K562 (cell line): ENCODE measurements at regions not wholly inside any gene's neighbourhood (a gene's known extent, or its start where the extent isn't known, plus 50 kb on each side); places are given as distances from the start of the nearest gene placed in this dataset.

Experiments
- CREBBP ChIP-seq: IDR thresholded peaks from one replicate; pipeline ENCODE4 v1.6.1; 2012; ENCODE audit warnings: low read depth, mild to moderate bottlenecking, control low read depth, inconsistent platforms, low read length
- FOSL1 ChIP-seq: fragments of 200-800 bp; sonication (Bioruptor generic); conservative IDR thresholded peaks from 2 replicates; pipeline ENCODE4 v1.6.1; 2016; ENCODE audit warnings: missing genetic modification characterization, missing compliant biosample characterization
- JUN ChIP-seq, 2 experiments: sonication (generic) in 1 of 2; formaldehyde crosslinking in 1 of 2; IDR thresholded peaks; 2 replicates each; pipeline versions ENCODE4 v1.6.1 to v1.8.0; 2012 to 2022; ENCODE audit warnings: borderline replicate concordance in 2 of 2, mild to moderate bottlenecking in 2 of 2, improper control_type of control experiment in 1 of 2, low read depth in 1 of 2, low read length in 1 of 2, missing genetic modification reagents in 1 of 2
- MLLT1 ChIP-seq, 2 experiments: fragments of 450-650 bp; IDR thresholded peaks; 2 replicates each; pipeline ENCODE4 v1.6.1; 2016
- NELFE ChIP-seq: IDR thresholded peaks from 2 replicates; pipeline ENCODE4 v1.6.1; 2011; ENCODE audit warnings: mild to moderate bottlenecking; ENCODE audit not compliant: insufficient read depth, insufficient read length
- NRF1 ChIP-seq, 2 experiments: fragments of 450-650 bp; IDR thresholded peaks in 1 of 2; conservative IDR thresholded peaks in 1 of 2; 2 replicates each; pipeline ENCODE4 v1.6.1; 2014; ENCODE audit warnings: mild to moderate bottlenecking in 2 of 2
- PHF20 ChIP-seq: fragments of 450-650 bp; IDR thresholded peaks from 2 replicates; pipeline ENCODE4 v1.6.1; 2018; ENCODE audit not compliant: partially characterized antibody
- POLR2G ChIP-seq: fragments of 200-400 bp; formaldehyde crosslinking; IDR thresholded peaks from 2 replicates; pipeline ENCODE4 v1.6.1; 2017; ENCODE audit warnings: low read depth, mild to moderate bottlenecking, antibody characterized with exemption, low read length, moderate library complexity
- SMARCA4 ChIP-seq: fragments of 450-650 bp; IDR thresholded peaks from 2 replicates; pipeline ENCODE4 v1.6.1; 2016
- SRSF3 ChIP-seq: fragments of 200-400 bp; formaldehyde crosslinking; IDR thresholded peaks from 2 replicates; pipeline ENCODE4 v1.6.1; 2016; ENCODE audit warnings: mild to moderate bottlenecking, low read length, moderate library complexity; ENCODE audit not compliant: insufficient read depth
- SRSF9 ChIP-seq: fragments of 200-400 bp; formaldehyde crosslinking; IDR thresholded peaks from 2 replicates; pipeline ENCODE4 v1.6.1; 2017; ENCODE audit warnings: low read depth, low read length, borderline replicate concordance
- USF1 ChIP-seq: sonication (generic); formaldehyde crosslinking; IDR thresholded peaks from 2 replicates; pipeline ENCODE4 v1.9.0; 2022; ENCODE audit warnings: mild to moderate bottlenecking, missing genetic modification reagents
- XRCC5 ChIP-seq: fragments of 200-400 bp; formaldehyde crosslinking; IDR thresholded peaks from 2 replicates; pipeline ENCODE4 v1.6.1; 2017; ENCODE audit warnings: low read depth, mild to moderate bottlenecking, low read length
- ZHX1 ChIP-seq: fragments of 150-350 bp; conservative IDR thresholded peaks from 2 replicates; pipeline ENCODE4 v1.6.1; 2014; ENCODE audit warnings: low read length
- ZNF165 ChIP-seq: fragments of 250-450 bp; sonication (Bioruptor Pico); IDR thresholded peaks from 2 replicates; pipeline ENCODE4 v1.4.0; 2020; ENCODE audit warnings: borderline replicate concordance
- ZNF436 ChIP-seq: fragments of 250-450, 450-650 bp; sonication (Bioruptor Pico); formaldehyde crosslinking; IDR thresholded peaks from 2 replicates; pipeline ENCODE4 v1.7.0; 2020; ENCODE audit warnings: mild to moderate bottlenecking
- TF ChIP-seq, protein P1 (sequence below): fragments of 250-450 bp; sonication (Bioruptor Pico); IDR thresholded peaks from 2 replicates; pipeline ENCODE4 v1.8.0; 2022; ENCODE audit warnings: moderate library complexity, mild to moderate bottlenecking, inconsistent platforms
- TF ChIP-seq, protein P2 (sequence below): fragments of 250-450 bp; sonication (Bioruptor Pico); IDR thresholded peaks from 2 replicates; pipeline ENCODE4 v1.8.0; 2021; ENCODE audit warnings: mild to moderate bottlenecking, moderate library complexity
- TF ChIP-seq, protein P3 (sequence below), 2 experiments: fragments of 450-650 bp; conservative IDR thresholded peaks; 2 replicates each; pipeline ENCODE4 v1.6.1; 2017; ENCODE audit warnings: mild to moderate bottlenecking in 2 of 2, moderate library complexity in 2 of 2

- TF ChIP-seq ZHX1, result no peak
- TF ChIP-seq, protein P1, sequence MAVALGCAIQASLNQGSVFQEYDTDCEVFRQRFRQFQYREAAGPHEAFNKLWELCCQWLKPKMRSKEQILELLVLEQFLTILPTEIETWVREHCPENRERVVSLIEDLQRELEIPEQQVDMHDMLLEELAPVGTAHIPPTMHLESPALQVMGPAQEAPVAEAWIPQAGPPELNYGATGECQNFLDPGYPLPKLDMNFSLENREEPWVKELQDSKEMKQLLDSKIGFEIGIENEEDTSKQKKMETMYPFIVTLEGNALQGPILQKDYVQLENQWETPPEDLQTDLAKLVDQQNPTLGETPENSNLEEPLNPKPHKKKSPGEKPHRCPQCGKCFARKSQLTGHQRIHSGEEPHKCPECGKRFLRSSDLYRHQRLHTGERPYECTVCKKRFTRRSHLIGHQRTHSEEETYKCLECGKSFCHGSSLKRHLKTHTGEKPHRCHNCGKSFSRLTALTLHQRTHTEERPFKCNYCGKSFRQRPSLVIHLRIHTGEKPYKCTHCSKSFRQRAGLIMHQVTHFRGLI (CRISPR knock-in tag), result no peak
- TF ChIP-seq MLLT1 (IDR thresholded peaks at IDR 0.05), result peak; percentile 58 to 77; a peak in 3 of 4 replicates
- TF ChIP-seq SMARCA4, result peak; percentile 75; the same call in 1 of the 2 replicates
- TF ChIP-seq NRF1 (conservative IDR thresholded peaks at IDR 0.05 in 1 of 2, IDR thresholded peaks at IDR 0.05 in 1 of 2), result 0 out of 4 replicates have a peak, but pooled peaks of 1 of the 2 experiments have one; percentile 27
- TF ChIP-seq ZNF436 (CRISPR knock-in tag), result no peak
- no peak for TF ChIP-seq XRCC5
- TF ChIP-seq PHF20, result no peak
- no peak for TF ChIP-seq SRSF9
- TF ChIP-seq JUN (IDR thresholded peaks at IDR 0.05; ENCODE audit: borderline replicate concordance, low read depth, low read length), result peak; percentile 76; the same call in 1 of the 2 replicates
- no peak for TF ChIP-seq JUN (CRISPR knock-in tag; IDR thresholded peaks at IDR 0.05; ENCODE audit: borderline replicate concordance)
- 0 out of 2 replicates have a peak, but pooled peaks have one; percentile 37 for TF ChIP-seq POLR2G
- no peak for TF ChIP-seq ZNF165 (CRISPR knock-in tag)
- no peak for TF ChIP-seq USF1
- no peak for TF ChIP-seq SRSF3
- TF ChIP-seq, protein P2, sequence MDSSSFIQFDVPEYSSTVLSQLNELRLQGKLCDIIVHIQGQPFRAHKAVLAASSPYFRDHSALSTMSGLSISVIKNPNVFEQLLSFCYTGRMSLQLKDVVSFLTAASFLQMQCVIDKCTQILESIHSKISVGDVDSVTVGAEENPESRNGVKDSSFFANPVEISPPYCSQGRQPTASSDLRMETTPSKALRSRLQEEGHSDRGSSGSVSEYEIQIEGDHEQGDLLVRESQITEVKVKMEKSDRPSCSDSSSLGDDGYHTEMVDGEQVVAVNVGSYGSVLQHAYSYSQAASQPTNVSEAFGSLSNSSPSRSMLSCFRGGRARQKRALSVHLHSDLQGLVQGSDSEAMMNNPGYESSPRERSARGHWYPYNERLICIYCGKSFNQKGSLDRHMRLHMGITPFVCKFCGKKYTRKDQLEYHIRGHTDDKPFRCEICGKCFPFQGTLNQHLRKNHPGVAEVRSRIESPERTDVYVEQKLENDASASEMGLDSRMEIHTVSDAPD (CRISPR knock-in tag), result no peak
- no peak for TF ChIP-seq CREBBP
- TF ChIP-seq, protein P3, sequence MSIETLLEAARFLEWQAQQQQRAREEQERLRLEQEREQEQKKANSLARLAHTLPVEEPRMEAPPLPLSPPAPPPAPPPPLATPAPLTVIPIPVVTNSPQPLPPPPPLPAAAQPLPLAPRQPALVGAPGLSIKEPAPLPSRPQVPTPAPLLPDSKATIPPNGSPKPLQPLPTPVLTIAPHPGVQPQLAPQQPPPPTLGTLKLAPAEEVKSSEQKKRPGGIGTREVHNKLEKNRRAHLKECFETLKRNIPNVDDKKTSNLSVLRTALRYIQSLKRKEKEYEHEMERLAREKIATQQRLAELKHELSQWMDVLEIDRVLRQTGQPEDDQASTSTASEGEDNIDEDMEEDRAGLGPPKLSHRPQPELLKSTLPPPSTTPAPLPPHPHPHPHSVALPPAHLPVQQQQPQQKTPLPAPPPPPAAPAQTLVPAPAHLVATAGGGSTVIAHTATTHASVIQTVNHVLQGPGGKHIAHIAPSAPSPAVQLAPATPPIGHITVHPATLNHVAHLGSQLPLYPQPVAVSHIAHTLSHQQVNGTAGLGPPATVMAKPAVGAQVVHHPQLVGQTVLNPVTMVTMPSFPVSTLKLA (conservative IDR thresholded peaks at IDR 0.05), result no peak; a peak in 1 of 4 replicates
- TF ChIP-seq FOSL1 (tag), result peak; percentile 97
- no peak for TF ChIP-seq NELFE
Observed at GRCh38 chr7:106775552-106775936, 89.5 kb upstream of the PIK3CG start (continued).
